ENCODE measurements at regions not wholly inside any gene's neighbourhood (a gene's known extent, or its start where the extent isn't known, plus 50 kb on each side); places are given as distances from the start of the nearest gene placed in this dataset.
A peak's percentile ranks its signal among the peaks of the same experiment; 100 is the strongest.
"Not testable (repeated sequence)": the region's sequence is repeated elsewhere in the genome, so short reads cannot be mapped to it uniquely, and the experiment has no call there.

- no peak overlapping the region for H3K4me3 ChIP-seq (ENCODE audit: low read depth, low read length)
- no peak for TF ChIP-seq CTCF (IDR thresholded peaks at IDR 0.05; ENCODE audit: insufficient read depth, low read length)
- DNase-seq (ENCODE audit: low read depth), result no peak
Measured at GRCh38 chr12:68984796-68985573, 52.0 kb upstream of the CPM start.

- H3K4me3 ChIP-seq (ENCODE audit: low read depth, low read length); DNase-seq (ENCODE audit: low read depth): not testable (repeated sequence)
Measured at GRCh38 chr12:68997526-68997925, 64.6 kb upstream of the CPM start.

GRCh38 chr12:68998041-68998440 is 65.1 kb upstream of the CPM start:
- no peak overlapping the region for H3K4me3 ChIP-seq (ENCODE audit: low read depth, low read length)
- DNase-seq (ENCODE audit: low read depth), result no peak
- TF ChIP-seq CTCF (IDR thresholded peaks at IDR 0.05; ENCODE audit: insufficient read depth, low read length), result no peak

GRCh38 chr12:69000074-69000473 is 67.1 kb upstream of the CPM start:
- no peak overlapping the region for H3K4me3 ChIP-seq (ENCODE audit: low read depth, low read length)
- peak; percentile 28 for DNase-seq (ENCODE audit: low read depth)
- no peak for TF ChIP-seq CTCF (IDR thresholded peaks at IDR 0.05; ENCODE audit: insufficient read depth, low read length)

GRCh38 chr12:69000540-69001243 is 67.7 kb upstream of the CPM start:
- DNase-seq (ENCODE audit: low read depth), result peak; percentile 30
- TF ChIP-seq CTCF (IDR thresholded peaks at IDR 0.05; ENCODE audit: insufficient read depth, low read length), result no peak
- no peak overlapping the region for H3K4me3 ChIP-seq (ENCODE audit: low read depth, low read length)

- no peak for DNase-seq (ENCODE audit: low read depth)
- H3K4me3 ChIP-seq (ENCODE audit: low read depth, low read length), result no peak overlapping the region
- TF ChIP-seq CTCF (IDR thresholded peaks at IDR 0.05; ENCODE audit: insufficient read depth, low read length), result no peak
Measured at GRCh38 chr12:69001251-69001650, 68.3 kb upstream of the CPM start.

- no peak for DNase-seq (ENCODE audit: low read depth)
- no peak overlapping the region for H3K4me3 ChIP-seq (ENCODE audit: low read depth, low read length)
- TF ChIP-seq CTCF (IDR thresholded peaks at IDR 0.05; ENCODE audit: insufficient read depth, low read length), result no peak
Measured at GRCh38 chr12:69002969-69003368, 70.0 kb upstream of the CPM start.
